ENCODE measurements at regions not wholly inside any gene's neighbourhood (a gene's known extent, or its start where the extent isn't known, plus 50 kb on each side); places are given as distances from the start of the nearest gene placed in this dataset.

GRCh38 chr3:148087601-148088371 is 609.9 kb upstream of the AGTR1 start:
- DNase-seq, result no peak

- peak; percentile 36 for DNase-seq
These were observed 608.5 kb upstream of the AGTR1 start for GRCh38 chr3:148089171-148089570.

GRCh38 chr3:148090156-148090555 is 607.5 kb upstream of the AGTR1 start:
- no peak for DNase-seq

DNA sequence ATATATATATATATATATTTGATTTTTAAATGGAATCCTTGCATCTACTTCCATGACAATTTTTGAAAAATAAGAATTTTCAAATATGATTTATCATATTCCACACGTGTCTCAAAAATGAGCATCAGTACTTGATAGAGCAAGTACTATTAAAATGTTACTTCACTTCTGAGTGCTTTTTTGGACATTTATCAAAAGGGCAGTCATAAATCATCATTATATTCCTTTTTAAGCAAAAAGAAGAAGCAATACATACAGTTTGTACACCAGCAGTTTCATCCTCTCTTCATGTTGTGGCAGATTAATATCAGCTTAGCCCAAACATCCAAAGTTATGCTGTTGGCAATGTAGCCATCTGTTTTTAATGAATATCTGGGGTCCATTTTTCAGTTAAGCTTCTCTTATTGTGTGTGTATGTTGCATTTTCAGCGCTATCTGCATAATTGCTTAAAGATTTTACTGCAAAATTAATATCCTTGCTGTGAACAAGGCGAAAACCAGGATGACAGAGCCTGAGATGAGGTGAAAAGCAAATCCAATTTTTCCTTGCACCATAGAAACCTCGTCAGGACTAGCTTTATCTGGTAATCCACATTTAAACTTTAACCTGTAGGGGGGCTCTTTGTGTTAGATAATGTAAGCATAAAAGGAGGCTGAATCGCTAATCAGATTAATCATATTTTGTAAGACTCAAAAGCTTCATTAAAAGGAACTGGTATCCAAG is 604.9 kb upstream of the AGTR1 start:
- peak; percentile 45 for DNase-seq

GRCh38 chr3:148093753-148094152 is 604.0 kb upstream of the AGTR1 start:
- DNase-seq, result no peak

- no peak for DNase-seq
These were observed 601.7 kb upstream of the AGTR1 start for GRCh38 chr3:148095962-148096361.

DNA sequence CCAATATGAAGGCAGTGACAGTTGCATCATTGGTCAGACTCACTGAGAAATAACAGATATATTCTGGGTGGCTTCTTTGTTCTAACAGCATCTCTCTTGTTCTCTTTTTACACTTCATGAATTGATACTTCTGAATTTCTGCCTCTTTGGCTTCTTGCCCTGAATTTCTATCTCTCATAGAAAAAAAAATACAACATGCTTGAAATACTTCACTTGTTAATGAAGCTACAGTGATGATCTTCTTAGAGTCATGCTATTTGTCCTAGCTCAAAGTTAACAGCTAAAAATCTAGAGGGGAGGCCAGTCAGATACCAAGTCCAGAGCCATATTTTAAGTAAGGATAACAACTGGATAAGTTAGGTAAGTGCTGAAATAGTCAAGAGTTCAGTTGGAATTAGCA is 597.2 kb upstream of the AGTR1 start:
- DNase-seq, result peak; percentile 48

- DNase-seq, result peak; percentile 65
These were observed 596.6 kb upstream of the AGTR1 start for GRCh38 chr3:148101061-148101460.

- peak; percentile 52 for DNase-seq
These were observed 595.5 kb upstream of the AGTR1 start for GRCh38 chr3:148102156-148102555.

DNA sequence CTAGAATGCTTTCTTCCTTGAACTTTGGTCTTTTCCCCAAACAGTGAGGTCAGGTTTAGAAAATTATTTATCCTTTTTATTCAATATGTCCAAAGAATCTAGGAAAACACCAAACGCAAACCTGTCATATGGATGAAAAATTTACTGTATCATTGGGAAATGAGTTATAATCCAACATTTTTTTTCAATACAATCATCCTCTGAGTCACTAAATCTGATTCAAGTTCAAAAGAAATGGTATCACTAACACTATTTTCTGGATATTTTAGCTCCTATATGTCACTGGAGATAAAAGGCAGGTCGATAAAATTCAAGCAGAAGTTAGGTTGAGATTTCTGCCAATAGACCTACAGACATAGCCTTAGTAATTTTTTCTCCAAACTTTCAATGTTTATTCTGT is 591.6 kb upstream of the AGTR1 start:
- DNase-seq, result peak; percentile 37

GRCh38 chr3:148126956-148127355 is 570.7 kb upstream of the AGTR1 start:
- DNase-seq, result no peak

DNA sequence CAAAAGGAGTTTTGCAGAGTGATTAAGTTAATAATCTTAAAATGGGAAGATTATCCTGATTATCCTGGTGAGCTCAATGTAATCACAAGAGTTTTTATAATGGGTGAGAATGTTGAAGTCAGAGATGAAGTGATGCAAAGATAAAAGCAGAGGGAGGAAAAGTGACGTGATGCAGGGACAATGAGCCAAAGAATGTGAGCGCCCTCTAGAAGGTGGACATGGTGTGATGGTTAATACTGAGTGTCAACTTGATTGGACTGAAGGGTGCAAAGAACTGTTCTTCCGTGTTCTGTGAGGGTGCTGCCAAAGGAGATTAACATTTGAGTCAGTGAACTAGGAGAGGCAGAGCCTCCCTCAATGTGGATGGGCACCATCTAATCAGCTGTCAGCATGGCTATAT is 569.6 kb upstream of the AGTR1 start:
- DNase-seq, result no peak

GRCh38 chr3:148131990-148132638 is 565.6 kb upstream of the AGTR1 start:
- peak; percentile 36 for DNase-seq

DNA sequence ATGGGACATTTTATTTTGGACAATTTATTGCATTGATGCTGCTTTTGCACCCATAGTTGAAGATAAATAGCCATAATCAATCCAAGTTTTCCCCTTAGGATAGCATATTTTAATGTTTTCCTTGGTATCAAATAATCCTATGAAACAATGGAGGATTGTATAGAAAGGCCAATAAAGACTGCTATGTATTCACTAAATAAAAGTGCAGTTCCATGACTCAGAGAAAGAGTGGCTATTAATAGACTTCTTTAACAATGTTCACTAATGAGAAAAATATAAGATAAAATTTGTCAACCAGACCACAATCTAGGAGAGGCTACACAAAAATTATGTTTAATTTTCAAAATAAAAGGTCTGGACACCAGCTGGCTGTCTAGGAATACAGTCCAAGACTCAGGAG is 560.9 kb upstream of the AGTR1 start:
- no peak for DNase-seq

DNA sequence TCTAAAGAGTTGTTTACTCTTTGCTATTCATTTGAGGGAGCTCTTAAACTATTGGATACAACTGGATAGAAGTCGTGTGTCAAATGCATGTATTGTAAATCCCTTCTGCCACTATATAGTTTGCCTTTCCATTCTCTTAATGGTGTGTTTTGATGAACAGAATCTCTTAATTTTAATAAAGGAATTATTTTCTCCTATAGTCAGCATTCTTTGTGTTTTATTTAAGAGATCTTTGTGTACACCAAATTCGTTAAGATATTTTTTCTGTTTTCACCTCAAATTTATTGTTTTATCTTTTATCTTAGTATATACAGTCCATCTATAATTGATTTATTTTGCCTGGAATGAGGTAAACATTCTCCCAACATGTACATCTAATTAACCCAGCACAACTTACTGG is 551.5 kb upstream of the AGTR1 start:
- no peak for DNase-seq

DNA sequence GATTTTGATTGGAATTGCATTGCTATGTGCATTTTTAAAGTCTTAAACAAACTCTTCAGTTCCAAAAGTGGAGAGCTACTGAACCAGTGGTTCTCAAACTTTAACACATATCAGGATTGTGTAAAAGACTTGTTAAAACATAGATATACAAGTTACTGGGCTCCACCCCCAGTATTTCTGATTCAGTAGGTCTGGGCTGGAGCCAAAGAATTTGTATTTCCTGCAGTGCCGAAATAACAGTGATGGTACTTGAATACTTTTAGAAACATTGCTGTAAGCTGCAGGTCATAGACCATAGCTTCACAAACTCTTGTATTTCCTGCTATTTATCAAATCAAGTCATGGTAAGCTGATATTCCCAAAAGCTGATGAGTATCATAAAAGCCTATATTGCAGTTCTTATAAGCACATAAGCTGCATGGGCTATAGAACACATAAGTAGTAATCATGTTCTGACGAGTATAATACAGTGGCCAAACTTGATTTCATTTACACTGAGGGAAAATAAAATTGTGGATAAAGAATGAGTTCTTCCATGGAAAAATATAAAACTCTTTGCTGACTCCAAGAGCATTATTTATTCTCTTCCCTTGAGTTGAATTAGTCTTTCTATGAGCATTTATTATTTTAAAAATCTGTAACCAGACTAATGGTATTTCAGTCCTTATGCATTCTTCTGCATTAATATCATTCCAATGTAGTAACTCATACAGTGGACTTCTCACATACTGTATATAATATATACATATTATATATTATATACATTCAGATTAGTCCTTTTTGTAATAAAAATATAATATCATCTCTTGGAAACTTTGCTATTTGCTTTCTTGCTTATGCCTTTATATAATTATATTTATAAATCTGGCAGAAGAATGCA is 550.5 kb upstream of the AGTR1 start:
- DNase-seq, result peak; percentile 92

DNA sequence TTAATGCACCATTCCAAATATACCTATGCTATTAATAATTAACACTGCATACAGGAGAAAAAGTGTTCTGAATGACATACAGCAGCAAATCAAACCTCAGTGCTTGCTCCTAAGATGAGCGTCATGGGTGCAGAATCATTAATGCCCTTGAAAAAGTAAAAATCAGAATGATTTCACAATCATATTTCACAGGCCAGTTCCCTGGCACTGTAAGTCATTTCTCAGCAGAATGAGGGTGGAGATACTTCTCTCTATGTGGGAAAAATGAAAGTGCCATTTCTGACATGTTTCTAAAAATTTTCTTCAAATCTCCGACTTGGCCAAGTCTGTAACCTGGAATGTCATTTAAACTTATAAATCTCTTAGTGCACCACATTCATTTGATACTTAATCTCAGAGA is 549.8 kb upstream of the AGTR1 start:
- peak; percentile 14 for DNase-seq

- DNase-seq, result no peak
These were observed 548.1 kb upstream of the AGTR1 start for GRCh38 chr3:148149556-148149955.

DNA sequence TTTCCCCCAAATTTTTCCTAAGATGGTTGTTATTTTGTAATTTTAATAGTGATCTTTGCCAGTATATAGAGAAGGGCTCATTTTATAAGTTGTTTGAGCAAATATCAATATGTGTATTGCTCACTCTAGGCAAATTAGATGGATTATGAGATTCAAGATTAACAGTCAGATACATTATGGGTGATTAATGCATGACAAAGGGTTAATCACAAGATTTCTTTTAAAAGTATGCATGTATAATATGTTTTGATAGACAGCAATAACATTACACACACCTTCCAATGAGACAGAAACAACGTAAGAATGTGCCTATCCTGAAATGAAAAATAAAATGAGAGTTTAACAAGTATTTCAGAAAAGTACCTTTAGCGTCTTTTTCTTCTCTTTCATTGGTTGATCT is 547.6 kb upstream of the AGTR1 start:
- DNase-seq, result no peak

DNA sequence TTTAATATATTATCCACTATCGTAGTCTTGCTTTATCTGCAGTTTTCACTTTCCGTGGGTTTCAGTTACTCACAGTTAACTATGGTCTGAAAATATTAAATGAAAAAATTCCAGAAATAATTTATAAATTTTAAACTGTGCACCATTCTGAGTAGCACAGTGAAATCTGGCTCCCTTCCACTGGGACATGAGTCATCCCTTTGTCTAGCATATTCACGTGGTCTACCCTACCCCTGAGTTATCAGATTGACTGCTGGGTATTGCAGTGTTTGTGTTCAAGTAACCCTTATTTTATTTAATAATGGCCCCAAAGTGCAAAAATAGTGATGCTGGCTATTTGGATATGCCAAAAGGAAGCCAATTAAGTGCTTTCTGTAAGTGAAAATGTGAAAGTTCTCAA is 539.5 kb upstream of the AGTR1 start:
- DNase-seq, result peak; percentile 85

DNA sequence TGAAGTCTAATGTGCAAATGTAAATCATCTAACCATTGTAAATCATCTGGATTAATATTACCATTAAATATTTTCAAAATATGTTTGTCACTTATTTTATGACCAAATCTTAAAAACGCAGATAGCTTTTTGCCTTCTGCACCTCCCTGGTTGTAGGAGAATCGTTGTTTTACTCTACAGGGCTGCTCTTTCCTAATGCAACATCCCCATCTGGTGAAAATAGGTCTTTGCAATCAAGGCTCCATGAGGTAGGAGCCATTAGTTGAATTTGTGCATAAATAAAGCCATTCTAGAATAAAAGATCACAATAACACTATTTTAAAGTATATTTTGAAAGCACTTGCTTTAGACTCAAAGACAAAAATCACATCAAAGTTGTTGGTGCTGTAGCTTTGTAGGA is 535.6 kb upstream of the AGTR1 start:
- DNase-seq, result no peak

- DNase-seq, result no peak
These were observed 529.4 kb upstream of the AGTR1 start for GRCh38 chr3:148168347-148168746.

- DNase-seq, result peak; percentile 49
These were observed 523.9 kb upstream of the AGTR1 start for GRCh38 chr3:148173851-148174250.
